H1 (cell line): ENCODE measurements at regions not wholly inside any gene's neighbourhood (a gene's known extent, or its start where the extent isn't known, plus 50 kb on each side); places are given as distances from the start of the nearest gene placed in this dataset.

Source experiments
- TF ChIP-seq, protein P1 (sequence below): fragments of 300-600 bp; sonication (generic); IDR thresholded peaks from 2 replicates; pipeline ENCODE4 v1.7.1; 2012; ENCODE audit warnings: low read length, moderate library complexity, mild to moderate bottlenecking, inconsistent platforms; ENCODE audit not compliant: insufficient replicate concordance

DNA sequence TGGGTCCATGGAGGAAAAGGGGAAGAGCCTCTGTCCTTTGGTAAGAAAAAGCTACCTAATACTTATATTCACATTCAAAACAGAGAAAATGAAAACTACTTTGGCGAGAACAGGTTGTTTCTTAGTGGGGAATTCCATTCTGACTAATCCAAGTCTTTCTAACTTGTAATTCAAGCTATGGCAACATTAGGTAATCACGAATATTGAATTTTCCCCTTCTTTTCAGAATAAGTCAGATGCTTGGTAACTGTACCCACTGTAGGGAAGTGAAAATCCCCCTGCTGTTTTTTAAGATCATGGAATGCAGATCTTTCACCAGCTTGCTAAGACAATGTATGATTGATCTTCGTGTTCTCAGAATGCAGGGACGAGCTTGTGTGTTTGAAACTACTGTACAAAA, 384.4 kb downstream of the TCERG1L start (continued):
- TF ChIP-seq, protein P1, sequence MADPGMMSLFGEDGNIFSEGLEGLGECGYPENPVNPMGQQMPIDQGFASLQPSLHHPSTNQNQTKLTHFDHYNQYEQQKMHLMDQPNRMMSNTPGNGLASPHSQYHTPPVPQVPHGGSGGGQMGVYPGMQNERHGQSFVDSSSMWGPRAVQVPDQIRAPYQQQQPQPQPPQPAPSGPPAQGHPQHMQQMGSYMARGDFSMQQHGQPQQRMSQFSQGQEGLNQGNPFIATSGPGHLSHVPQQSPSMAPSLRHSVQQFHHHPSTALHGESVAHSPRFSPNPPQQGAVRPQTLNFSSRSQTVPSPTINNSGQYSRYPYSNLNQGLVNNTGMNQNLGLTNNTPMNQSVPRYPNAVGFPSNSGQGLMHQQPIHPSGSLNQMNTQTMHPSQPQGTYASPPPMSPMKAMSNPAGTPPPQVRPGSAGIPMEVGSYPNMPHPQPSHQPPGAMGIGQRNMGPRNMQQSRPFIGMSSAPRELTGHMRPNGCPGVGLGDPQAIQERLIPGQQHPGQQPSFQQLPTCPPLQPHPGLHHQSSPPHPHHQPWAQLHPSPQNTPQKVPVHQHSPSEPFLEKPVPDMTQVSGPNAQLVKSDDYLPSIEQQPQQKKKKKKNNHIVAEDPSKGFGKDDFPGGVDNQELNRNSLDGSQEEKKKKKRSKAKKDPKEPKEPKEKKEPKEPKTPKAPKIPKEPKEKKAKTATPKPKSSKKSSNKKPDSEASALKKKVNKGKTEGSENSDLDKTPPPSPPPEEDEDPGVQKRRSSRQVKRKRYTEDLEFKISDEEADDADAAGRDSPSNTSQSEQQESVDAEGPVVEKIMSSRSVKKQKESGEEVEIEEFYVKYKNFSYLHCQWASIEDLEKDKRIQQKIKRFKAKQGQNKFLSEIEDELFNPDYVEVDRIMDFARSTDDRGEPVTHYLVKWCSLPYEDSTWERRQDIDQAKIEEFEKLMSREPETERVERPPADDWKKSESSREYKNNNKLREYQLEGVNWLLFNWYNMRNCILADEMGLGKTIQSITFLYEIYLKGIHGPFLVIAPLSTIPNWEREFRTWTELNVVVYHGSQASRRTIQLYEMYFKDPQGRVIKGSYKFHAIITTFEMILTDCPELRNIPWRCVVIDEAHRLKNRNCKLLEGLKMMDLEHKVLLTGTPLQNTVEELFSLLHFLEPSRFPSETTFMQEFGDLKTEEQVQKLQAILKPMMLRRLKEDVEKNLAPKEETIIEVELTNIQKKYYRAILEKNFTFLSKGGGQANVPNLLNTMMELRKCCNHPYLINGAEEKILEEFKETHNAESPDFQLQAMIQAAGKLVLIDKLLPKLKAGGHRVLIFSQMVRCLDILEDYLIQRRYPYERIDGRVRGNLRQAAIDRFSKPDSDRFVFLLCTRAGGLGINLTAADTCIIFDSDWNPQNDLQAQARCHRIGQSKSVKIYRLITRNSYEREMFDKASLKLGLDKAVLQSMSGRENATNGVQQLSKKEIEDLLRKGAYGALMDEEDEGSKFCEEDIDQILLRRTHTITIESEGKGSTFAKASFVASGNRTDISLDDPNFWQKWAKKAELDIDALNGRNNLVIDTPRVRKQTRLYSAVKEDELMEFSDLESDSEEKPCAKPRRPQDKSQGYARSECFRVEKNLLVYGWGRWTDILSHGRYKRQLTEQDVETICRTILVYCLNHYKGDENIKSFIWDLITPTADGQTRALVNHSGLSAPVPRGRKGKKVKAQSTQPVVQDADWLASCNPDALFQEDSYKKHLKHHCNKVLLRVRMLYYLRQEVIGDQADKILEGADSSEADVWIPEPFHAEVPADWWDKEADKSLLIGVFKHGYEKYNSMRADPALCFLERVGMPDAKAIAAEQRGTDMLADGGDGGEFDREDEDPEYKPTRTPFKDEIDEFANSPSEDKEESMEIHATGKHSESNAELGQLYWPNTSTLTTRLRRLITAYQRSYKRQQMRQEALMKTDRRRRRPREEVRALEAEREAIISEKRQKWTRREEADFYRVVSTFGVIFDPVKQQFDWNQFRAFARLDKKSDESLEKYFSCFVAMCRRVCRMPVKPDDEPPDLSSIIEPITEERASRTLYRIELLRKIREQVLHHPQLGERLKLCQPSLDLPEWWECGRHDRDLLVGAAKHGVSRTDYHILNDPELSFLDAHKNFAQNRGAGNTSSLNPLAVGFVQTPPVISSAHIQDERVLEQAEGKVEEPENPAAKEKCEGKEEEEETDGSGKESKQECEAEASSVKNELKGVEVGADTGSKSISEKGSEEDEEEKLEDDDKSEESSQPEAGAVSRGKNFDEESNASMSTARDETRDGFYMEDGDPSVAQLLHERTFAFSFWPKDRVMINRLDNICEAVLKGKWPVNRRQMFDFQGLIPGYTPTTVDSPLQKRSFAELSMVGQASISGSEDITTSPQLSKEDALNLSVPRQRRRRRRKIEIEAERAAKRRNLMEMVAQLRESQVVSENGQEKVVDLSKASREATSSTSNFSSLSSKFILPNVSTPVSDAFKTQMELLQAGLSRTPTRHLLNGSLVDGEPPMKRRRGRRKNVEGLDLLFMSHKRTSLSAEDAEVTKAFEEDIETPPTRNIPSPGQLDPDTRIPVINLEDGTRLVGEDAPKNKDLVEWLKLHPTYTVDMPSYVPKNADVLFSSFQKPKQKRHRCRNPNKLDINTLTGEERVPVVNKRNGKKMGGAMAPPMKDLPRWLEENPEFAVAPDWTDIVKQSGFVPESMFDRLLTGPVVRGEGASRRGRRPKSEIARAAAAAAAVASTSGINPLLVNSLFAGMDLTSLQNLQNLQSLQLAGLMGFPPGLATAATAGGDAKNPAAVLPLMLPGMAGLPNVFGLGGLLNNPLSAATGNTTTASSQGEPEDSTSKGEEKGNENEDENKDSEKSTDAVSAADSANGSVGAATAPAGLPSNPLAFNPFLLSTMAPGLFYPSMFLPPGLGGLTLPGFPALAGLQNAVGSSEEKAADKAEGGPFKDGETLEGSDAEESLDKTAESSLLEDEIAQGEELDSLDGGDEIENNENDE, result no peak
